GM21423 (cell line): ENCODE measurements at regions not wholly inside any gene's neighbourhood (a gene's known extent, or its start where the extent isn't known, plus 50 kb on each side); places are given as distances from the start of the nearest gene placed in this dataset.

Source experiments
- ATAC-seq: cut with Tn5 transposase; IDR thresholded peaks from one replicate; pipeline ENCODE4 v1.9.1; 2021; ENCODE audit warnings: mild to moderate bottlenecking, moderate library complexity; ENCODE audit not compliant: unreplicated experiment

DNA sequence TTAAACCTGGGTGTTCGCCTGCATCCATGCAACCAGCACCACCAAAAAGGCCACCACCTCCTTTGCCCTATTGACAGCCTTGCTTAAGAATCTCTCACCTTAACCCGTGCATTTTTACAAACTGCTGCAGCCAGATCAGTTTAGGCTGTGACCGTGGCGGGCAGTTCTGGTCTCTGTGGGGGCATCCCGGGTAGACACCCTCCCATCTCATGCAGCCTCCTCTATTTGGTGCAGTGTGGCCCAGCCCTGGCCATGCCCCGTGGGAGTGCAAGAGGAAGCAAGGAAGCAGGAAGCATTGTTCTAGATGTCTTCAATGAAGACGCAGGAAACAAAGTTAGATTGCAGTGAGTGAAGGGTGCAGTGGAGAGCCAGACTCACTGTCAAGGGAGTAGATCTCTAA is 108.8 kb upstream of the MVB12B start:
- ATAC-seq: no peak

DNA sequence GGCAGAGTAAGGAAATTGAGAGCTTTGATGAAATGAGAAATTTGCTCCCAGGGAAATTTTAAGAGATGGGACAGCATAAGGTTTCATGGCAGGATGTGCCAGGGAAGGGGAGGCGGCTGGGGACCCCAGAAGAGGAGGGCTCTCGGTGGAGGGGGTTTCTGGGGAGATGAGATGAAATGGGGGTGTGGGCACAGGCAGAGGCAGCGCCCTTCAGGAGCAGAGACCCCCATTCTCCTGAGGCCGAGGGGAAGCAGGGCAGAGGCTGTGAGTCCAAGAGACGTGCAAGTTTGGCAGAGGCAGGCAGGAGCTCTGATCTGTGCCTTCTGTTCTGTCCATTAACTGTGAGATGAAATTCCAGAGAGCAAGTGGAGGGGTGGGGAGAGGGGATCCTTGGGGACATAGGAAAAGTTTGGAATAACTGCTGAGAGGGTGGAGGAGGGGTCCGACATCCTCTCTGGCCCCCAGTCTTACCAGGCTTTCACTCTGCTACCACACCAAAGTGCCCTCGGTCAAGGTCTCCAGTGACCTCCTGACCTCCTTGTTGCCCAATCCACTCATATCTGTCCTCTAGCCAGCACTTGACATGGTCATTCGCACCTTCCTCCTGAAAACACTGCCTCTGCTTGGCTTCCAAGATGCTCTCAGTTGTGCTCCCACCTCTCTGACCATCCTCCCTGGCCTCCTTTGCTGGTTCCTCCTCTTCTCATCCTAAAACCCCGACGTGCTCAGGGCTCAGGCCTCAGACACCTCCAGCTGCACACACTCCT is 108.1 kb upstream of the MVB12B start:
- no peak for ATAC-seq

DNA sequence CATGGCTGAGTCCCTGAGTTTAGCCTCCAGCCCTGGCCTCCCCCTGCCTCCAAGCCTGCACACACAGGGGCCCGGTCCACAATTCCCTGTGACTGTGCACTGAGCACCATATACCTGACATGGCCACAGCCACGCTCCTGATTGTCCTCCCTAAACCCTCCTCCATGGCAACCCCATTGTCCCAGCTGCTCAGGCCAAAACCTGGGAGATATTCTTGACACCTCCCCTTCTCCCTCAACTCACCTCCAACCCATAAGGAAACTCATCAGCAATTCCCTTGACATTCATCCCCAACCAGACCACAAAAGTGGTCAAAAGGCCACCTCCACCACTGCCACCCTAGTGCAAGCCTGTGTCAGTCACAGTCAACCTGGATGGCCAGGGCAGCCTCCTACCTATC is 107.5 kb upstream of the MVB12B start:
- ATAC-seq: no peak

DNA sequence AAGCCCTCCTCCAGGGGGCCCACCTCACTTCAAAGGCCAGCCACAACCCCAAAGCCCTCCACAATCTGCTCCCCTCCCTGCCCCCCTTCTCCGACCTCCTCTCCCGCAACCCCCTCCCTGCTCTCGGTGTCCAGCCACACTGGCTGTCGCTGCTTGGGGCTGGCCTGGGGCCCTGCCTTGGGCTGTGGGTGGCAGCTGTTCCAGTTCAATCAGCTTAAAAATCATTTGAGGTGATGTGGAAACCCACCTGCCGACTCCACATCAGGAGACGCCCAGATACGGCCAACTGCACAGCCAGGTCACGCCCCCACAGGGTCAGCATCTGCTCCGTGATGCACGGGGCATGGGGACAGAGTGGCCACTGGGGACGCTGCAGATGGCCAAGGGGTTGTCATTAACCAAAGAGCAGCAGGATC is 107.0 kb upstream of the MVB12B start:
- ATAC-seq: no peak

DNA sequence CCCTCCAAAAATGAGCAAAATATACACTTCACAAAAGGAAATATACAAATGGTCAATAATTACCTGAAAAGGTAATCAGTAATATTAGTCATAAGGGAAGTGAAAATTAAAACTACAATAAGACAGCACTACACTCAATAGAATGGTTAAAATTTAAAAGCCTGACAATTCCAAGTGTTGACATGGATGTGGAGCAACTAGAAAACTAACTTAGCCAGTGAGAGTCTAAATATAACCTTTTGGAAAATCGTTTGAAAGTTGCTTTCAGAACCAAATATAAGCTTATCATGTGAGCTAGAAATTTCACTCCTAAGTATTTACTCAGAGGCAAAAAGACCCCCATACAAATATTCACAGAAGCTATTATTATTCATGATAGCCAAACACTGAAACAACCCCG is 105.1 kb upstream of the MVB12B start:
- no peak for ATAC-seq

DNA sequence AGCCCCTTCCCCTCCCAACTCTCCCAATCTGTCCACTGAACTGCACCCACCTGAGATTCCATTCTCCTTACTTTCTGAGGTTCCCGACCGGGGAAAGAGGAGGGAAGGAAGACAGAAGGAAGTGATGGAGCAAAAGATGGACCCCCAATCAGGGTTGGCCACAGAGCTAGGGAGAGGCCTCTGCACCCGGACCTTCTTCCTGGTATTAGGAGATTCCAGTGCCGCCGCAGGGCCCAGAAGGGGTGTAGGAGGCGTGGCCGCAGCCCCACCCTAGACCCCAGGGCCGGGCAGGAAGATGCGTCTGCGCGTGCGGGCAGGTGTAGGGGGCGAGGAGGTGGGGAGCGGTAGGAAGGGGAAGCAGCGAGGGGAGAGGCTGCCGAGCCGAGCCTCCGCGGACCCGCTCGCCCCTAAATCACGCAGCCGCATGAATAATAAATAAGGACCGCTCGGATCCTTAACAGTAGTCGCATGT is 104.2 kb upstream of the MVB12B start:
- ATAC-seq: no peak

DNA sequence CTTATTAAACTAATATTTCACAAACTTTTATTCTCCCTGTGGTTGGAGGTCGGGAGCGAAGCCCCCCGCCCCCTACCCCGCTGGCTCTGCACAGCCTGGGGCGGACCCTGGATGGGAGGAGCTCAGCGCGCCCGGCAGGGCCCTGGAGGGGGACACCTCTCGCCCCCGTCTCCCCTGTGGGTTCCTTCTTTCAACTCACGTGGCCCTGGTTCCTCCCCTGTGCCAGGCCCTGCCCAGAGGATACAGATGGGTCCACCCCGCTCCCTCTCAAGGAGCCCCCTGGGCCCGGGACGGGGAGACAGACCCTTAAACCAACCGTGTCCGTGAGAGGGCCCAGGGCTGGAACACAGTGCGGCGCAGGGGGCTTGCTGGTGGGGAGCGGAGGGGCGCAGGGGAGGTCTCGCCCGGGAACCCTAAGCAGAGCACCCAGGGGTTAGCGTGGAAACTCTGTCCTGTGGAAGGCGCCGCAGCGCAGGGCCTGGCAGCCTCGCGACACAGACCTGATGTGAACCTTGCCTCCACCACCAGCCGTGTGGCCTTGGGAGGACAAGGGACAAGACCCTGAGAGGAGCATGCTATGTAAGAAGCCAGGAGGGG is 103.7 kb upstream of the MVB12B start:
- no peak for ATAC-seq

DNA sequence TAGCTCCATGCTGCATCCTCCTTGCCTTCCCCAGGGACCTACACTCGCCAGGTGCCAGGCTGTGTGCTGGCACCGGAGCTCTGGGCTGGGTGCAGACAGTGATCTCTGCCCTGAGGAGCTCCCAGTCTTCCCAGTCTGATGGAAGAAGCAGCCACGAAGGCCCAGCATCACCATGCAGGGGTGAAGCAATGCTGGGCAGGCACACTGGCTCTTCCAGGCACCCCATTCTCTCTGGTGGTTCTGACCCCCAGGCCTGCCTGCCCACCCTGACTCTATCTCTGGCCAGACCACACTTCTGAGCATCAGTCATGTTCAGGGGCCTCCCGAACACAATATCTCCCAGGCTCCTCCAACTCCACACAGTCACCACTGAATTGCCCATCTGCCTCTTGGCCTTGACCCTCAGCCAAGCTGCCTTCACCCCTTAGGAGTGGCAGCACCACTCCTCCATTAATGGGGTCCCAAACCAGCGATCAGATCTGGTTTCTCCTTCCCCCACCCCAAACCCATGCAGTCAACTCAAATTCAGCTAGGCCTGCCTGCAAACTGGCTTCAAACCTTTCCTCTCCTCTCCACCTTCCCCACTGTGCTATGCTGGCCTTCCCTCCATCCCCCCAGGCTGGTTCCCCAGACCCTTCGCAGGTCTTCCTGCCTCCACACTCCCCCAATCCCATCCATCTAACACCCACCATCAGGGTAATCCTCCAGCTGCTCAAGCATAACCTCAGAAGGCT is 102.7 kb upstream of the MVB12B start:
- no peak for ATAC-seq

DNA sequence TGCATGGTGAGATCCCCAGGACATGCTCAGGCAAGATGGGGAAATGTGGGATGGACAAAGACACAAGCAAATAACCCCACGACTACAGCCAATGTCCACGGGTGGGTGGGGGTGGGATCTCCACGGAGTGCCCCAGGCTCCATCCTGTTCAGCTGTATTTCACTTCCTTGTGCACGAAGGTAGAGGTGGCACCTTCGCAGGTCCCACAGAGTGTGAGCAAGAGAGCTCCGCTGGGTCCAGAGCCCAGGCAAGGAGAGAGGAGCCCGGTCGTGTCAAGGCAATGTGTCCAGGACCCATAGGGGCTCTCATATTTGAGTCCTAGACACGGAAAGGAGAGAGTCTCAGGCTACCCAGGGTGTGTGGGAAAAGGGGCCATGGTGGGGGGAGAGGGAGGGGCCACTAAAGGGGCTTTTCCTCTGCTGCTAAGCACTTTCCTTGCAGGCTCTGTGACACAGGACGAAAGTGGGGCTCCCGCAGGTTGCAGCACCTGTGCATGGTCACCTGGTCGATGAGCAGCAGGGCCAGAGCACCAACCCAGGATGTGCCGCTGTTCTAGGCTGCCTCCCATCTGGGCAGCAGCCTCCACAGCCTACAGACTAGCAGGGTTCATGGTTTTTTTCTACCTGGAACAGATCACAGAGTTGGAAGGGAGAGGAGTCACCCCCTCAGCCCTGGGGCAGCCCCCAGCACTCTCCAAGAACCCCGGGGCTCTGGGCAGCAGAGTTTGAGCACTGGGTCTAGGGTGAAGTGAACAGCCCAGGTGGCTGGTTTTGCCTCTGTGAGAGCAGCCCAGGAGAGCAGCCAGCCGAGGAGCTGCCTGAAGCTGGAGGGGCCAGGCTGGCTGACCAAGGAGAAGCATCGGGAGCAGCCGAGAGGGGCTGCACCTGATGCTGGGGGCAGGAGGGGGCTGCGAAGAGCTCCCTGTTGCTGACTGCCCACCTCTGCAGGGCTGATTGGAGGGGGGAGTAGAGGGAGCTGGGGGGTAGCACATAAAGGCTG is 100.7 kb upstream of the MVB12B start:
- ATAC-seq: no peak

DNA sequence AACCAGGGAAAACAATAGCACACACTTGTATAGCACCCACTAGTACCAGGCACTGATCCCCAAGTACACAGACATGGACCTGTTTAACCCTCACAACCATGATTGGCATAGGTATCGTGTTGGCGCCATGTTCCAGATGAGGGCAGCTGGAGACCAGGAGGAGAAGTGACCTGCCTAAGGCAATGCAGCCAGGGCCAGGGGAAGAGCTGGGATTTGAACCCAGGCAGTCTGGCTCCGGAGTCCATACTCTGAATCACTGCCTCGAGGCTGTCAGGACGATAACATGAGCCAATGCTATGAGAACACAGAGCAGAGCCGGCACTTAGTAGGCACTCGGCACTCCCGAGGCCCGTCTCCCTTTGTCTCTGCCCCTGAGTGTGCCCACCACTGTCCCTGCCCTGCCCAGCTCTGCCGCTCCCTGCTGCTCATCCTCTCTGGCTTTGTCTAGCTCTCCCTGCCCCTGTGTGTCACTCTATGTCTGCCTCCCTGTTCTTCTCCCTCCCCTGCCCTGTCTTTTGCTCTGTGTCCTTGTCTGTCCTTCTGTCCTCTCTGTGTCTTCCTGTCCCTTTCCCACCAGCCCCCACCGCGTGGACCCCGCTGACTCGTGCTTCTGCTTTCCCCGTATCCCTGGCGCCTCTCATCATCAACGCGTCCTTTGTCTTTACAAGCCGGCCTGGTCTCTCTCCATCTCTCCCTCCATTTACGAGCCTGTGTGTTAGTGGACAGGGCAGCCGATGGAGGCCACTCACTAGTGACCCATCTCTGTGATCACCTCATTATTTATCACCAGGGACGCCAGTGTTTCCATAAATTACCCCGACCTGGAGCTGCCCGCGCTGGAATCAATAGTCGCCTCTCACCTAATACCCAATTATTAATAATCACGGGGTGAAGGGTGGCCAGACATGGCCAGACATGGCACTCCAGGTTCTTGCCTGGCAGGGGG is 99.4 kb upstream of the MVB12B start:
- no peak for ATAC-seq

DNA sequence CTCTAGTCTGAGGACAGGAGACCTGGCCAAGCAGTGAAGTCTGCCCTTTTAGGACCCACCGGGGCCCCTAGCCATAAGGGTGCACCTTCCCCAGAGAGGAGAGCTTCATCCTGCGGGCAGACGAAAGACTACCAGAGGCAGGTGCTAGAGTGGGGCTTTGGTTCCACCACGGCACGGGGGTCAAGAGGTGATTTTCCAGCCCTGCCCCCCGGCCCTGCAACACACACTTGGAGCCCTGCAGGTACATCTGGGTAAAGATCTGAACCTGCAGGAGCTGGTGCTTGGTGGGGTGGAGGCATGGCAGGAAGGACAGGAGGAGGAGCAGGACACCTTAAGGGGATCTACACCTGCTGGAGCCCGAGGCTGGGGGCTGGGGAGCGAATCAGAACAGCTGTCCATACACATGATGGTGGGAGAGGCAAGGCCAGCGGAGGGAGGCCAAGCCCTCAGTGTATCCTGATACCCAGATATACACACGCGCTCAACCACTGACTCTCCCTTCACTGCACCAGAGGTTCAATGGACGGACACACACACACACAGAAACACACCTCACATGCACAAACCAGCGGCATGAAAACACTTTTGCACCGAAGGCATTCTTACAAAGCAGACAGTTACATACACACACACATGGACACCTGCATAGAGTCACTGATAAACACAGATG is 98.4 kb upstream of the MVB12B start:
- ATAC-seq: no peak

DNA sequence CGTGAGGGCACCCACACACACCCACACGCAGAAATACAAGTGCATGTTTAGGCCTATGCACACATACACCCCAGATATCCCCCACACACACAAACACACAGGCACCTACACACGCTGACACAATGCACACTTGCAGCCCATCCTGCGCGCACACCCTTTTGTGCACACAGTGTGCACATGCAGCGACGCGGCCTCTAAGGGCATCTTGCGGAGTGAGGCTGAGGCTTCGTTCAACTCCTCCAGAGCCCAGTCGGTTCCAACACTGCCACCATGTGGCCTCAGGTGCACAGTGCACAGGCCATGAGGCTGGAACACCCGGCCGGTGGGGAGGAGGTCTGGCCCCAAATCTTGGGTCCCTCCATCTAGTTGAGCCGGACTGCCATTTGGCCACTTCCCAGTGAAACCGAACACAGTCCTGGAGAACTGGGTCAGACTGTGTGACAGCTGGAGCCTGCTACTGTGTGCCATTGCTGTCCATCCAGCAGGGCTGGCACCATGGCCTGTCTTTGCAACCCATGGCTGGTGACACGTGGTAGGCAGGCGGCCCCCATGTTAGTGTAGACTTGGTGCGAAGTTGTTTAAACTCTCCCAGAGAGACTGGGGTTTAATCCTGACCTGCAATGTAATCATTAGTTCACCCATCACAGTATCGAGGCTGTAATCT is 97.7 kb upstream of the MVB12B start:
- no peak for ATAC-seq

DNA sequence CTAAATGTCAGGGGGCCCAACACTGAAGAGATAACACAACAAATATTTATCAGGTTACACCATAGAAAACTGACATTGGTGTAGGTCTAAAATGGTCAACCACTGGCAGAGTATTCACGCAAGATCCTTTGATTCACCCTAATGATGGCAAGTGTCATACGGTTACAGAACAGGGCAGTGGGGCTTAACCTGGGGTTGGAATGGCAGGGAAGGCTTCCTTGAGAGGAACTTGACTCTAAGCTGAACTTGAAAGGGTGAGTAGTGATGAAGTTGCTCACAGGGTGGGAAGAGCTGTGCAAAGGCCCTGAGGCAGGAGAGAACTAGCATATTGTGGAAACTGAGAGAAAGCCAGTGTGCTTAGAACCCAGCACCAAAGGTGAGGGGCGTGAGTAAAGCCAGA is 97.1 kb upstream of the MVB12B start:
- ATAC-seq: no peak

DNA sequence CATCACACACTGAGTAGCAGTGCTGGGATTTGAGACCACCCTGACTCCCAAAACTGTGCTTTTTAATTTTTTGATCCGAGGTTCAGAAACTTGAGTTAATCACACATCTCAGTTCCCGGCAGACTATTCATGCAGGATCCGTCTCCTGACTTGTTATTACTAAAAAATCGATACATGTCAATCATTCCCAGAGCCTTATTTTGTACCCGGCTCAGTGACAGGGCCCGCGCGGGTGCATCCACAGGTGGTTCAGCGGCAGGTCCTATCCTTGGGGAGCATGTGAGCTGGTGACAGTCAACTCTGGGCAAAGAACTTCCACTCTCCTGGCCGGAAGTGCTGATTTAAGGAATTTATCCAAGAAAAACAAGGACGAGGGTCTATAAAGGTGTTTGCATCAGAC is 95.9 kb upstream of the MVB12B start:
- no peak for ATAC-seq

DNA sequence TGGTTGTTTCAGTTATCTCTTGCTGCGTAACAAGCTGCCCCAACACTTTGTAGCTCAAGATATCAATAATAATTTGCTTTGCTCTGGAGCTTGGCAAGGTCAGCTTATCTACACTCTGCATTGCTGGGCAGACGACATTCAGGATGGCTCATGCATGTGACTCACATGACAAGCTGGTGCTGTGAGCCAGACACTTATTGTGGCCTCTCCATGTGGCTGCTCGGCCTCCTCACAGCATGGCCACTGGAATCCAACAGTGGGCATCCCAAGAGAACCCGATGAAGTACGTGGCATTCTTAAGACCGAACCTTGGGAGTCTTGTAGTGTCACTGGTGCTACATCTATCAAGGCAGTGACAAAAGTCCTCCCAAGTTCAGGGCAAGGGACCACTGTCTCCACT is 94.2 kb upstream of the MVB12B start:
- ATAC-seq: no peak

DNA sequence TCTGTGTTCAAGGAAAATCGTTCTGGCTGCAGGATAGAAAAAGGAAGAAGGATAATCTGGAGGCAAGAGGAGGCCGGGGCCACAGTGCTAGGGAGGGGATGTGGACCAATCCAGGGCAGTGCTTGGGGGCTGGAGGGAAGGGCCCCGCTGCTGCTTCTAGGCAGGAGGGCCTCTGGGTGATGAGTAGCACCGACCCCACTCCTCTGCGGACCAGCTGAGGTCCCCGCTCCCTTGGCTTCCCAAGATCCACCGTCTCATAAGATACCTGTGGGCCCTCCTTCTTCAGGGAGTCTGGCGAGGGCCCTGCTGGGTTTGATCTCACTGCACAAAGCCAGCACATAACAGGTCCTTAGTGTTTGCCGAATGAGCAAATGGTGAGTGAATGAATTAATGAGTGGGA is 93.5 kb upstream of the MVB12B start:
- no peak for ATAC-seq

DNA sequence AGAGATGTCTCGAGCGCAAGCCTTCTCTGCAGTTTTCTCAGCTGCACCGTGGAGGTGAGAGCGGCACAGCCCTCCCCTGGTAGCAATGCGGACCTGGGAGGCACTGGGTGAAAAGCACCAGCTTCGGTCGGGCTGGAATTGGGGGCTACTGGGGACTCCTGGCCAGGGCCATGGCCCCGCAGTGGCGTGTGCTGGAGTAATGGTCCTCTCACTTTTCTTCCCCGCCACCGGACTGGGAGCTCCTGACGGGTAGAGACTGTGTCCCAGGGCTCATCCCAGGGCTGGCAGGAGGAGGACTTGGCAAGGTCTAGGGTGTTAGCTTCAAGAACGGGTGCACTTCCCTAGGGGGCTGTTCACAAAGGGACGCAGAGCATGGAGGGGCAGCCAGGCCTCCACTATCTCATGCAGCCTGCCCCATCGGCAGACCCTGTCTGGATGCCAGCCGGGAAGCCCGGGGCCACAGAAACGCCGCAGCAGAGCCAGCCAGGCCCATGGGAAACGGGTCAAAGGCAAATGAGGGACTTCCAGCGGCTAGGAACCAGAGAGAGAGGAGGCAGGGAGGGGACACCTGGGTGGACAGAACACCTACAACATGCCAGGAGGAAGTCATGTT is 92.6 kb upstream of the MVB12B start:
- no peak for ATAC-seq

DNA sequence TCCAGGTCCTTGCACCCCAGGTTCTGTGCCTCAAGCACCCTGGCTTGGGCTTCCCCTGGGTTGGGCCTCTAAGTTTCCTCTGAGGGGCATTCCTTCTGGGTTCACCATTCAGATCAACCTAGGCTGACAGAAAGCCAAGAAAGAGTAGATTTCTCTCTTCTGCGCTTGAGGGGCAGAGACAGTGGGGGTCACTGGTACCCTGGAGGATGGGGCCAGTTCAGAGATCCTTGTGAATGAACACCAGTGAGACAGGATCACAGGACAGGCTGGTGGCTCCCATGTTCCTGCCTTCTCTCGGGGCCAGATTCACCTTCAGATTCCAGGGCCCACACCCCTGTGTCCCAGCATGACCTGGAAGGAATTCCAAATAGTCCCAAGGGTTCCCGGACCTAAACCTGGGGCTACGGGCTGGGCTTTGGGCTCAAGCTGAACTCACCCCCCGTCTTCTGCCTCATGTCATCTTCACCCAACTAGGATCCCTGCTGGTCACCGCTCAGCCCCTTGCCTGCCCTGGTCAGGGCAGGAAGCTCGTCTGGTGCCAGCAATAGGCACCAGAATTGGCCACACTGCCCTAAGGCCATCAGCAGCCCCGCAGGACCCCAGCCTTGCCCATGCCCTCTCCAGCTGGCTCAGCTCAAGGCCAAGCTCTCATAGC is 91.8 kb upstream of the MVB12B start:
- ATAC-seq: no peak
